M059J (cell line): ENCODE measurements at regions not wholly inside any gene's neighbourhood (a gene's known extent, or its start where the extent isn't known, plus 50 kb on each side); places are given as distances from the start of the nearest gene placed in this dataset.

ENCODE experiments used
- DNase-seq: peaks from one replicate; pipeline ENCODE4 v3.0.0-alpha.2; 2012; ENCODE audit warnings: low read depth

DNA sequence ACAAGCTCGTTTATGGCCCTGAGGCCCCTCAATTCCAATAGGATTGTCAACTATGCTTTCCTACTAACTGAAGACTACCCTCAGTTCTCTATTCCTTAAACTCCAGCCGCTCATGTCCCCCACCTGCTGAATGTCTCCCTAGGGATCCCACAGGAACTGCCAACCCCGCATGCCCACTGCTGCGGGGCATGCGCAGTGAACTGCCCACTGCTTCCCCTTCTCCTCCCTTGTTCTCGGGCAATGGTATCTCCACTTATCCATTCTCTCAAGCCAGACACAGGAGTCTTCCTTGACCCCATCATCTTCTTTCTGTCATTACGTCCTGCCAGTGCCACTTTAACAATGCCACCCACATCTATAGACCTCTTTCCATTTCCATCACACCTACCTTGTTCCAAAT, 90.0 kb downstream of the FGF18 start:
- DNase-seq, result no peak

DNA sequence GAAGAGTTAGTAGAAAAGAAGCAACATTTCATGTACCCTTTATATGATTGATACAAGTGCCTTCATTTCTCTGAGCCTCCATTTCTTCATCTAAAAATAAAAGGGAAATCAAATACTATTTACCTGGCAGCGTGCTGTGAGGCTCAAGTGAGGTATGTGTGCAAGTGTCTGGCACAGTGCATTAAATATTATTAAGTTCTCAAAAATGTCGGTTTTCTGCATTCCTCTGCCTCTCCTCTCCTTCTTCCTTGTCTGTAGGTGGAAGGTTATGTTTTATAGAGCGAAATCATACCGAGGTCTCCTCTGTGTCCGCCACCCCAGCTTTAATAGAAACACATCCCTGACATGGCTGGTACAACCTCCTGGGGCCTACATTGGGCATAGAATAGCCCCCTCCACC, 93.0 kb downstream of the FGF18 start:
- DNase-seq, result no peak

DNA sequence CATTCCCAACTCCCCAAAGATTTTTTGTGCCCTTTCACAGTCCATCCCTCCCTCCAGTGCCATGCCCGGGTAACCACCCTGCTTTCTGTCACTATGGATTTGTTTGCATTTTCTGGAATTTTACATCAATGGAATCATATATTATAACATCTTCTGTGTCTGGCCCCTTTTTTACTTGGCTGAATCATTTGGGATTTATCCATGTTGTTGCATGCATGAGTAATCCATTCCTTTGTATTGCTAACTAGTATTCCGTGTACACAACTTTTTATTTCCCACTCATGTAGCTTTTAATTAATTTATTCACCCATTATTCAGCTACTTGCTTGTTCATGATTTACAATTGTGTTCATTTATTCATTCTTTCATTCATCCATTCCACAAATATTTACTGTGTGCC, 94.1 kb downstream of the FGF18 start:
- no peak for DNase-seq

DNA sequence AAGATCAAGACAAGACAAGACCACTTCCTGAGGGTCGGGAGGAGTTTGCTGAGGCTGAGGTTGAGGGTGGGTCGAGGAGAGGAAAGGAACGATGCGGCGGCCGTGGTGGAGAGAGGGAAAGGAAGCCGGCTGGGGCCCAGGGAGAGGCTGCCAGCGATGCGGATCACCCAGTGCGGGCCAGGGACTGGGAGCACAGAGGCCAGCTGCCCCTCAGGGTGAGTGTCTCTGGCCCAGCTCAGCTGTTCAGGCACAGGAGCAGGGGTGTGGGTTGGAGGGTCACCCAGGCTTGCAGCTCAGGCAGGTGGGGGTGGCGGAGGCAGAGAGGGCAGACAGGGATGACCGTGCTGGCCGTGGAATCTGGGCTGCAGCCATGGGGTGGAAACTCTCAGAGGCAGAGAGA, 99.5 kb downstream of the FGF18 start:
- no peak for DNase-seq

DNA sequence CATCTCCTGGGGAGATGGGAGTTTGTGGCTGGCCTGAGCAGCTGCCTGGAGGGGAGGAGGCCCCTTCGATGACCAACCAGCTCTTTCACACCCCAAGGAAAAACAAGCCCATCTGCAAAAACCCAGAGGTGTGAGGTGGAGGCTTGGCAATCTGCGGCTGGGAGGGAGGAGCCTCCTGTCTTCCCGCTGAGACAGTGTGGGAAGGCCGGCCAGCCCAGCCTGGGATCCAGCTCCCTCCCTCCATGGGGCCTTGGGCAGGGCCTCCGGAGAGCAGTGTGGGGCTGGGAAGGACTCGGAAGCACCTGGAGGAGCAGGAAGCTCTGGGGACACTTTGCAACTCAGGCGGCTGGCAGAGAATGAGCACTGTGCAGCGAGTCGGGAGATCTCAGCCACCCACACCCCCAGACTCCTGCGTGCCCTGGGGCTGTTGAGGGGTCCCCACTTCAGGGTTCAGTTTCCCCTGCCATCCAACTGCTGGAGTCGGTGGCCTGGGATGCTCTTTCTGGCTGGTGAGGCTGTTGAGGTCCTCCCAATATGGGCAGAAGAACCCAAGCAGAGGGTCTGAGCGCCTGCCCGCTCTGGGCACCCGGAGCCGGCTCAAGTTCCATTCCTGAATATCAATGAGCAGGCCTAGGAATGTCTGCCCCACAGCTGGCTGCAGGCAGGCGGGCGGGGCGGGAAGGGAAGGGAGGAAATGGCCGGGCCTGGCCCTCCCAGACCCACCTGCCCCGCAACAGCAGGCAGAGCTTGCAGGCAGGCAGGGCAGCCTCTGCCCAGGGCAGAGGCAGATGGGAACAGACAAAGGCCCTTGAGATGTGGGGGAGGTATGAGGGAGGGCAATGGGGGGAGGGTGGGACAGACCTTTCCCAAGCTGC, 101.1 kb downstream of the FGF18 start:
- peak; percentile 30 for DNase-seq

DNA sequence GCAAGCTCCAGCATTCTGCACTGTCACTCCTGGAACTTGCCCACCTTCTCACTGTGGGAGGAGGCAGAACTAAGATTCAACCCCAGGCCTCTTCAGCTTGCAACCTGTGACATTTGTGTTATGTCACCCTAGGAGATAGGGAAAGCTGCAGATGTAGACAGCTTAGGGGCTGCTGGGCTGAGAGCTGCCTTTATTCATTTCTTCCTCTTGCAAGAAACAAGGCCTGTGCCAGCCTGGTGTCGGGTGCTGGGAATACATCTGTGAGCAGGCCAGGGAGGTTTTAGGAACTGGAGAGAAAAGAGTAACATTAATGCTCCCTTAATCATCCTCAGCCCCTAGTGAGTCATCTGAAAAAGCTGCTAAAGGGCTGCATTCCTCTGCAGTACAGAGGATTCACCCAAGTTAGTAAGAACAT, 101.8 kb downstream of the FGF18 start:
- DNase-seq, result peak; percentile 91

DNA sequence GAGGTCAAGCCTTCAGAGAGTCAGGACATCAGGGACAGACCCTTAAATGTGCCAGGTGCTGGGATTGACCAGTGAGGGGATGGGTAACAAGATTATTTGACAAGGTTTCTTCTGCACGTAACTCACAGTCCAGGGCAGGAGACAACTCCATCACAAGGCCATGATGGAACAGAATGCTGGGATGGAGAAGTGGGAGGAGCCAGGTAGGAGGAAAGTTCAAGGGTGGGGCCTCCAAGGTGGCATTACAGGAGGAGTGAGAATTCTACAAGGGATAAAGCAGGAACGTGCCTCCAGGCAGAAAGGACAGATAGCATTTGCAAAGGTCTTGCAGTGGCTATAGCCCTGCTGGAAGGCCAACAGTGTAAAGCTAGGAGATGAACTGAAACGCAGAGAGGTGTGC, 102.2 kb downstream of the FGF18 start:
- DNase-seq, result peak; percentile 35

DNA sequence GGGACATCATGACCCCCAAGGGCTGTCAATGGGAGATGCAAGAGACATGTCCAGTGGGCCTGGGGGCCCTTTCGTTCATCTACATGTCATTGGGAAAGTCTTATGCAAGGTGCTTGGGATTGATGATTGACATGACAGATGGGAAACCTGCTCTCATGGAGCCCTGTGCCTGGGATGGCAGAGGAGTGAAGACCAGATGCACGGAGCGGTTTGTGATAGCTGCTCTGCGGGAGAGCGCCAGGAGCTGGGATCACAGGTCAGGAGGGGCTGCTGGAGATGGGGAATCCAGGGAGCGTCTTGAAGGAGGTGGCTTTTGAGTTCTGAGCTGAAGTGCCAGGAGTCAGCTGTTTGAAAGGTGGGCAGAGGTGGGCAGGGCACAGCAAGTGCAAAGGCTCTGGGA, 104.3 kb downstream of the FGF18 start:
- no peak for DNase-seq

DNA sequence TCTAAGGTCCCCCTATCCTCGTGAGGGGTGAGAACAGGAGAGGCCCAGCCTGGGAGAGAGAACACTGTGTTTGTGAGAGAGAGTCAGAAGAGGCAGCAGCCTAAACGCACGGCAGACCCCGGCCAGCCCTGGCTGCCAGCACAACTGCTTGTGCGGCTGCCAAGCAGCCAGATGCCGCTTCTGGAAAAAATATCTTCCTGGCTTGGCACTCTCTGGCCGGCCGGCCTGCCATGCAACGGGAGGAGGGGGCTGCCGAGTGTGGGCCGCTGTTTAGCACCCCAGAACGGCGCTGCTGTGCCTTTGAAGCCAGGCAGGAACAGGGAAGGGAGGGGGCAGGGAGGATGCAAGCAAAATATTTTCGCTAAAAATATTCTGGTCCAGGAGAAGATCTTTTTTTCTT, 105.0 kb downstream of the FGF18 start:
- no peak for DNase-seq

DNA sequence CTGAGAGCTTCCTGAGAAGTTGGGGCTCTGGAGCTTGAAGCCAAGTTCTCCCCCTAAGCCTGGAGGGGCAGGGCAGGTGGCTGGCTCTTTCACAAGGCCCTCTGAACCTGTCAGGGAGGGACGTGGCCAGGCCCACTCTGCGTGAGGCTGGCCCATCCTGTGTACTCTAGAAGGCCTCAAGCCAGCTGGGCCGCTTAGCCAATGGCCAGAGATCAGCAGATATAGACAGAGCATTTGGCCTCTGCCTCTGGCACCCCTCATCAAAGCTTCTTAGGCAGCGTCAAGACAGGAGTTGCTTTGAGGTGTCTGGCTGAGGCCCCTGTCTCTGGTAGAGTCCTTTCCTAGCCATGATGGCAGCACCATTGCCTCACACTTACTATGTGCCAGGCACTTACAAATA, 105.6 kb downstream of the FGF18 start:
- DNase-seq, result no peak

DNA sequence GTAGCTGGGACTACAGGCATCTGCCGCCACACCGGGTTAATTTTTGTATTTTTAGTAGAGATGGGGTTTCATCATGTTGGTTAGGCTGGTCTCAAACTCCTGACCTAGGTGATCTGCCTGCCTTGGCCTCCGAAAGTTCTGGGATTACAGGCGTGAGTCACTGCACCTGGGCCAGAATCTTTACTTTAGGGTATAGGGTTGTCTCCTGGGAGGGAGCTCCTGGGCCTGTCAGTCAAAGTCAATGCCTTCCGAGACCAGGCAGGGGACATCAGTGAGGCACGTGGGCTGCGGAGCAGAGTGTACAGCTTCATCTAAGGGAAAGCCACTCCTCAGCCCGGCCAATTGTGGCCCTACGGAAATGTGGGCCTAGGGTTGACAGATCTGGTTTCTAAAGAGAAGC, 108.6 kb downstream of the FGF18 start:
- no peak for DNase-seq

DNA sequence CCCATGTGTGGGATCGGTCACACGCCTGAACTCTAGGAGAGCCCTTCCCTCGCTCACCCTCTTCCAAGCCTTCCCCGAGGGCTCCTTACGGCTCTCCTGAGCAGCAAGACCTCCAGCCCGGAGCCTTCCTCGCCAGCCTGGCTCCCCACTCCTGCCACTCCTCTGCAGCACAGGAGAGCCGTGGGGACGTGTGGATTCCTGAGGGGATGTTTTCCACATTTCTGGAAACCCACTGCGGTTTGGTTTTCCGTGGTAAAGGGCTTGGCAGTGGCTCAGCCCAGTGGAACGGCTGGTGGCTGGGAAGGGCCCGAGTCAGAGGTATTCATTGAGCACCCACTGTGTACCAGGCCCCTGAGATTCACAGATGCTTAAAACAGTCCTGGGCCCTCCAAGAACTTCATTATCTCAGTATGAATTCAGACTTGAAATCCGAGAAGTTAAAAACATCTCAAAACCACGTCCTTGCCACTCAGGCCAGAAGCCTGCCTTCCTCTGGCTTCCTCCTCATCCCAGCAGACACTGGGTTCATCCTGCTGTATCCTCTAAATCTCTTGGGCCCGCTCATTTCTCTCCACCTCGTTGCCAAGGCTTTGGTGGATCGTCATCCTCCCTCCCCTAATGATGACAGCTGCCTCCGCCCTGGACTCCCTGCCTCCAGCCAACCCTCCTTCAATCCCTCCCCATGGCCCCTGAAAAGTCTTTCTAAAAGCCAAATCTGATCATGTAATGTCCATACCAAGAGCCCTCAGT, 109.6 kb downstream of the FGF18 start:
- DNase-seq, result no peak

DNA sequence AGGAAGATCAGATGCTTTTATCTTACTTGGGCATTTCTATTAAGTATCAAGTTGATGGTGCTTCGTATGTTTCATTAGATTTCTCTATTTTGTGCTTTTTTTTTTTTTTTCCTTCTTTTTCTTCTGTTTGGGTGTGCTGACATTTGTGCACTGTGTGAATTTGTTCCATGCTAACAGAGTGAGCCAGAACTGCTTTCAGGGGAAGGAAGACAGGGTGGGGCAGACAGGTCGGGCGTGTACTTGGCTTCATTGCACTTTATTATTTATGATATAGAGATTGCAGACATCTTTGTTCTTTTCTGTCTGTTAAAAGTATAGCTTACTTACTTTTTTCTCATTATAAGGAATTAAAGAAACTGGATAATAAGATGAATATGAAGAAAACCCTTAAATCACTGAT, 112.2 kb downstream of the FGF18 start:
- no peak for DNase-seq

DNA sequence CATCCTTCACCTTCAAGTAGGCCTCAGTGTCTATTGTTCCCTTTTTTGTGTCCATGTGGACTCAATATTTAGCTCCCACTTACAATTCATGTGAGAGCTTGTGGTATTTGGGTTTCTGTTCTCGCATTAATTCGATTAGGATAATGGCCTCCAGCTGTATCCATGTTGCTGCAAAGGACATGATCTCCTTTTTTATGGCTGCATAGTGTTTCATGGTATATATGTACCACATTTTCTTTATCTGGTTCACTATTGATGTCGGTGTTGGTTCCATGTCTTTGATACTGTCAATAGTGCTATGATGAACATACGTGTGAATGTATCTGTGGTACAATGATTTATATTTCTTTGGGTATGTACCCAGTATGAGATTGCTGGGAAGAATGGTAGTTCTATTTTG, 113.7 kb downstream of the FGF18 start:
- no peak for DNase-seq

DNA sequence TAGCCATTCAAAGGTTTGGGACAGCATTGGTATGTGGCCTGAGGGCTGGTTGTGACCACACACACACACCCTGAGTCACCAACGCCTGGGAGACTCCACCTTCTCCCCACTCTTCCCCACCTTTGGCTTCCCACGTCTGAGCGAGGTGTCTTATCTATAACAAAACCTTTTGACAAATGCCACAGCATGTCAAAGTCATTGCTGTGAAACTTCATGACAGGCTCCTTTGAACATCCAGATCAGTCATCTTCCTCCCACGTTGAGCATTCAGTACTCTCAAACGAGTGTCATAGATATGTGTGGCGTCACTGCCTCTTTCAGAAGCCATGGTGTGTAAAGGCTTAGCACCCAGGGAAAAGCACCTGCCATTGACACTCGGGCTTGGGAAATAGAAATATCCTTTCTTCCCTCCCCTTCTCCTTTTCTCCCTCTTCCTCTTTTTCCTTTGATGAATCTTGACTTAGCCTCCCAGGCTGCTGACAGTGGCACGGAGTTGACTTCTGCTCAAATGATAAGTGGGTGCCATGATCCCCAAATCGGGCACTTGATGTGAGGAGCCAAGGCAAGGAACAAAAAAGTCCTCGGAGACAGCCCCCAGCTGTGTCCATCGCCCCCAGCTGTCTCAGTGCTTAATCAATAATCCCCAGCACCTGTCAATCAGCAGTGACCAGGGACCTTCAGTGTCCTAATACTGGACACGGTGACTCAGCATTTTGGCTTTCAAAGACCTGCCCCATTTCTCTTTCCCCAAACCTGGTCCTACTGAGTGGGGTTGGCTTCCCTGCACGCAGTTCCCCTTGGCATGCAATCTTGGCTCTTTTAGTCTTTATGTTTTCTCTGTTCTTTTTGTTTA, 114.8 kb downstream of the FGF18 start:
- peak; percentile 77 for DNase-seq

DNA sequence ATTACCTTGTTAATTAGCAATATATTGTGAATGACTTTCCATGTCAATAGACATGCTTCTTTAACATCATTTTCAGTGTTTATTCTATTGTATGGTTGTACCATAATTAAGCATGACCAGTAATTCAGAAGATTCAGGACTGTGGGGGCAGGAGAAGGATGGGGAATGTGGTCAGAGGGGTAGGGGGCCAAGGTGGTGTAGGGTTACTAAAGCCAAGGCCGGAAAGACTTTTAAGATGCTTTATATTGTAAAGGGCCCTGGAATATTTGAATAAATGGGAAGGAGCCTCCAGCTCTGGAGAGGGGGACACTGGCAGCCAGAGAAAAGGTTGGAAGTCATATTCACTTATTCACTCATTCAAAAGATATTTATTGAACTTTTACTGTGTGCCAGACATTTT, 115.7 kb downstream of the FGF18 start:
- no peak for DNase-seq

DNA sequence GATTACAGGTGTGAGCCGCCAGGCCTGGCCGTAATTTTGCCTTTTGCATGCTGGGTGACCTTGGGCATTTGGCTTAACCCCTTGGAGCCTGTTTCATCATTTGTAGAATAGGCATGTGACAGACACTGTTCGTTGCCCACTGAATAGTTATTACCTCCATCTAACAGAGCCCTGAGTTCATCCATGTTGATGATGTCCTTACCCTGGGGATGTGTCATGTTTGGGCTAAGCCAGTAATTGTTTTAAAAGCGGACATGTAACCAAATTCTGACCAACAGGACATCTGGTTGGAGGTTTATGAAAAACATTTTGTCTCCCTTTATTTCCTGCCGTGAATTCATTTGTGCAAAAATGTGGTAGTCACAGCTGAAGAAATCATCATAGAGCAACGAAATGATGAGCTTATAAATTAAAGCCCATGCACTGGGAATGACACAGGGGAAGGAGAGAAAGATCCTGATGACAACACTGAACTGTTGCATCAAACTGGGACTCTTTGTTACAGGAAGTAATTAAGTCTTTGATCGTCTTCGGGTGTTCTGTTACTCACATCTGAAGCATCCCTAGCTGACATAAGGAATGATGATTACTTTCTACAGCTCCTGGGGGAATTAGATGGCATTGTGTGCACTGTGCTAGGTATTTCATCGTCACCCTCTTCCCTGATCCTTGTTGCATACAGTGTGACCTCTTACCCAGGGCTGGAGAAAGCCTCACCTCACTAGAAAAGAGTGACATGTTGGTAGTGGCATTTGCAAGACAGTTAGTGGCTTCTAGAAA, 117.8 kb downstream of the FGF18 start:
- peak; percentile 43 for DNase-seq

DNA sequence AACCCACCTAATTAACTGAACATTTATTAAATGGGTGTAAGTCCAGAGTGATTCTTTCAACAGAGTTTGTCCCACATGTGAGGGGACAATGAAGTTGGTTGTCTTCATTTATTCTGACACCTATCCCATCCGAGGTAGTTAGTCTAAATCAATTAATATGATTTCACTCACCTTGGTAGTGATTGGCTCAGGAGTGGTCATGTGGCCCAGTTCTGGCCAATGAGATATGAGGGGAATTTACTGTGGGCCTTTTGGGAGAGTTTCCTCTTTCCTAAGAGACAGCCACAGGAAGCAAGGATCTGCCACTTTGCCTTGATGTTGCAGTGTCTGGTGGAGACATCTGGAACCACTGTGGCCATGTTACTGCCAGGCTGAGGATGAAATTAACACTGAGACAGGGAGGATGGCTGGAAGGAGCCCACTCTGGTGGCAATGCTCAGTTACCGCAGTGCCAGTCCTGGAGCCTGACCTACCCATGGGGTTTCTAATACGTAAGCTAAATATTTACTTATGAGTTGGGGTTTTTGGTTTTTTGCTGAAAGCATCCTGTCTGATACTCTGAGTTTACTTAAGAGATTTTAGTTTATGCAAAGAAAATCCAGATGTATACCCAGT, 118.6 kb downstream of the FGF18 start:
- no peak for DNase-seq

DNA sequence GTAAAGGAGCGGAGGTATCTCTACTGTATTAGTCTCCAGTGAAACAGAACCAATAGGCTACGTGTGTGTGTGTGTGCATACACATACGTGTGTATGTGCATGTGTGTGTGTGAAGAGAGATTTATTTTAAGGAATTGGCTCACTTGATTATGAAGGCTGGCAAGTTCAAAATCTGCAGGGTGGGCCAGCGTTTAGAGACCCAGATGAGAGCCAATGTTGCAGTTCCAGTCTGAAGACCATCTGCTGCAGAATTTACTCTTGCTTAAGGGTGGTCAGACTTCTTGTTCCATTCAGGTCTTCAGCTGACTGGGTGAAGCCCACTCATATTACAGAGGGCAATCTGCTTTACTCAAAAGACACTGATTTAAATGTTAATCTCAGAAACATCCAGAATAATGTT, 119.2 kb downstream of the FGF18 start:
- no peak for DNase-seq

DNA sequence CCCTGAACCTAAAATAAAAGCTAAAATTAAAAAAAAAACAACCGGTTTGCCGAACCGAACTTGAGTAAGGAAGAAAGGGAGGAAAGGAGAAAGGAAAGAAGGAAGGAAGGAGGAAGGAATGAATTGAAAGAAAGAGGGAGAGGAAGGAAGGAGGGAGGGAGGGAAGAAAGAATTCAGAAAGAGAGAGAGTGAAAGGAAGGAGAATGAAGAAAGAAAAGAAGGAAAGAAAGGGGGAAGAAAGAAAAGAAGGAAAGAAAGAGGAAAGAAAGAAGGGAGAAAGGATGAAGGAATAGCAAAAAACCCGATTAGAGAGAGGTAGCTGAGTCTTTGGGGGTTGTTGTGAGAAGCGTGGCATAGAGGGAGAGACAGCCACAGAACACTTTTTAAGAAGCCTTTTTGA, 121.4 kb downstream of the FGF18 start:
- no peak for DNase-seq

DNA sequence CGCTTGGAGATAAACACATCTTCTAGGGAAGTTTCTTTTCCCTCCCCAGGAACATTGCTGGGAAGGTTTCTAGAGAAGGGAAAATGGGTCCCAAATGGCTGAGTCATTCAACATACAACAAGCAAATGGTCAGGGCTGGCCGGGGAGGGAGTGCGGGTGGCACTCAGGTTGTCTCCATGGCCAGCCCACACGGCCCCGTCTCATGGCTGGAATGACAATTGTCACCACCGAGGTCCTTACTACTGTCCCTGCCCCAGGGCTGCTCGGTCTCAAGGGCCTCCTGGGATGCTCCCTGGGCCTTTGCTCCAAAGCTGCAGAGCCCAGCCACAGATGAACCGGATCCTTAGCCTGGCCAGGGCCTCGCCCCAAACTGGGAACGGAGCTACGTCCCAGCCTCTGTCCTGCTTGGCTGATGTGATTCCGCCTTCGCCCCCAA, 121.9 kb downstream of the FGF18 start:
- DNase-seq, result no peak
